ENCODE measurements at regions not wholly inside any gene's neighbourhood (a gene's known extent, or its start where the extent isn't known, plus 50 kb on each side); places are given as distances from the start of the nearest gene placed in this dataset.

DNA sequence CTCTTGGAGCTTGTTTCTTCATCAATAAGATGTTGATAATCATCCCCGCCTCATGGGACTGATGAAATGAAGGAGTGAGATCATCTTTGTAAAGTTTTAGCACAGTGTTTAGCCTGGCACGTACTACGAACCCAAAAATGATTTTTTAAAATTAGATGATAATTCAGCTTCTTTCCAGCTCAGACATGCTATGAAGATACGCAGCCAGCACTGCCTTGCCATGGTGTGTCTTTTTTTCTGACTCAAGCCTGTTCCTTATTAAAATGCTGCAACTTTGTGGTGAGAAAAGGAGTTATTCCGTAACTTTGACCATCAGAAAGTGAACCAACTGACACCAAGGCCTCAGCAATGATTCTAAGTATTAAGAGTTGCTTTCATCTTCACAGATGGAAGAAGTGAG lies 269.0 kb downstream of the LTN1 start:
- no peak for TF ChIP-seq CTCF (IDR thresholded peaks at IDR 0.05; ENCODE audit: insufficient read depth, low read length, poor library complexity, severe bottlenecking)
- H3K36me3 ChIP-seq (ENCODE audit: control insufficient read depth, insufficient read depth, low read length) = no peaks in the 10 kb centered on the region
- no peak overlapping the region for H3K4me3 ChIP-seq (replicated peaks; ENCODE audit: low read depth, low read length)
- DNase-seq (ENCODE audit: extremely low read depth, insufficient read length) = no peak
- no peaks in the 10 kb centered on the region for H3K27me3 ChIP-seq (replicated peaks; ENCODE audit: control insufficient read depth, insufficient read depth, low read length)

DNA sequence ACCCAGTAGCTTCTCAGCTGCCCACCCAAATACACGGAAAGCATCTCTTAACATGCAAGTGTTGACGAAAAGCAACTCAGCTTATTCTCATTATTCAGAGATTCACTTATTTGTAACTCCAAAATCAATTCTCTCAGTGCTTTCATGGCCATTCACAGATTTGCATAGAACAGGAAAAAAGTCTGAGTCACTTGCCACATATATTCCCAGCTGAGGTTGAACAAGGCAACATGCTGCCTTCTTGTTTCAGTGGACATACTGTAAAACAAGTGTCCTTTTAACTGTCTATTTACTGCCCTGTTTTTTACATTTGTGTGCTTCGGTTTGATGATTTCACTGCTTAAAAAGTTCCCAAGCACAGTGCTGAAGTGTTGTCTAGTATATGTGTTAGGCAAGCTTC lies 273.0 kb downstream of the LTN1 start:
- H3K36me3 ChIP-seq (ENCODE audit: control insufficient read depth, insufficient read depth, low read length) = no peaks in the 10 kb centered on the region
- no peak for TF ChIP-seq CTCF (IDR thresholded peaks at IDR 0.05; ENCODE audit: insufficient read depth, low read length, poor library complexity, severe bottlenecking)

GRCh38 chr21:28714777-28715464 lies 277.8 kb downstream of the LTN1 start:
- Histone ChIP-seq H3K36me3 (ENCODE audit: control insufficient read depth, insufficient read depth, low read length) (no peaks in the 10 kb centered on the region), H3K4me3 (replicated peaks; ENCODE audit: low read depth, low read length) (no peak overlapping the region), H3K27me3 (replicated peaks; ENCODE audit: control insufficient read depth, insufficient read depth, low read length) (no peaks in the 10 kb centered on the region)
- DNase-seq (ENCODE audit: extremely low read depth, insufficient read length) = no peak
- TF ChIP-seq CTCF (IDR thresholded peaks at IDR 0.05; ENCODE audit: insufficient read depth, low read length, poor library complexity, severe bottlenecking) = no peak

More for the DNA sequence above, 273.0 kb downstream of the LTN1 start:
- Histone ChIP-seq H3K27me3 (replicated peaks; ENCODE audit: control insufficient read depth, insufficient read depth, low read length) (no peaks in the 10 kb centered on the region), H3K4me3 (replicated peaks; ENCODE audit: low read depth, low read length) (no peak overlapping the region)
- DNase-seq (ENCODE audit: extremely low read depth, insufficient read length) = no peak

GRCh38 chr21:28712411-28712810 lies 280.3 kb downstream of the LTN1 start:
- no peaks in the 10 kb centered on the region for H3K27me3 ChIP-seq (replicated peaks; ENCODE audit: control insufficient read depth, insufficient read depth, low read length)
- no peak for DNase-seq (ENCODE audit: extremely low read depth, insufficient read length)
- no peaks in the 10 kb centered on the region for H3K36me3 ChIP-seq (ENCODE audit: control insufficient read depth, insufficient read depth, low read length)
- H3K4me3 ChIP-seq (replicated peaks; ENCODE audit: low read depth, low read length) = no peak overlapping the region
- no peak for TF ChIP-seq CTCF (IDR thresholded peaks at IDR 0.05; ENCODE audit: insufficient read depth, low read length, poor library complexity, severe bottlenecking)

GRCh38 chr21:28705616-28706015 lies 287.1 kb downstream of the LTN1 start:
- no peak for TF ChIP-seq CTCF (IDR thresholded peaks at IDR 0.05; ENCODE audit: insufficient read depth, low read length, poor library complexity, severe bottlenecking)
- Histone ChIP-seq H3K36me3 (ENCODE audit: control insufficient read depth, insufficient read depth, low read length) (no peaks in the 10 kb centered on the region), H3K27me3 (replicated peaks; ENCODE audit: control insufficient read depth, insufficient read depth, low read length) (no peaks in the 10 kb centered on the region), H3K4me3 (replicated peaks; ENCODE audit: low read depth, low read length) (no peak overlapping the region)
- no peak for DNase-seq (ENCODE audit: extremely low read depth, insufficient read length)

DNA sequence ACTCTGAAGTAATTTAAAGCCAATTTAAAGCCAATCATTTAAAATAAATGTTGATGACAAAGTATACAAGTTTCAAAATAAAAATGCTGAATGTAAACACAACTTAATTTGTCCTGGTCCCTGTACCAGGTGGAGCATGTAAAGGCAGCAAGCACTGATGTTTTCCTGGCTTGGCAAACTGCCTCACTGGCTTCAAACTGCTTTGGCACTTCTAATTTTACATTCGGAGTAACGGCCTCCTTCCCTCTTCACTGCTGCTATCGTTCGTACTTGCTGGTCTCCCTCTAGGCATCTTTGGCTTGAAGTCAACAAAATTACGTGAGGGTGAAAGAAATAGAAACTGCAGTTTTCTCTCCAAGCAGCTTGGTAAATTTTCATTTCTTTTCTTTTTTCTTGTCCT lies 287.9 kb downstream of the LTN1 start:
- Histone ChIP-seq H3K27me3 (replicated peaks; ENCODE audit: control insufficient read depth, insufficient read depth, low read length) (no peaks in the 10 kb centered on the region), H3K4me3 (replicated peaks; ENCODE audit: low read depth, low read length) (no peak overlapping the region), H3K36me3 (ENCODE audit: control insufficient read depth, insufficient read depth, low read length) (no peaks in the 10 kb centered on the region)
- no peak for TF ChIP-seq CTCF (IDR thresholded peaks at IDR 0.05; ENCODE audit: insufficient read depth, low read length, poor library complexity, severe bottlenecking)
- no peak for DNase-seq (ENCODE audit: extremely low read depth, insufficient read length)
